Activated CD4-positive, alpha-beta memory T cell treated with anti-CD3 and anti-CD28 coated beads, Interleukin-2, amount 10 ng/mL, durations not matched to agents 7 days and 5 days (primary cell): ENCODE measurements at regions not wholly inside any gene's neighbourhood (a gene's known extent, or its start where the extent isn't known, plus 50 kb on each side); places are given as distances from the start of the nearest gene placed in this dataset.
"Not testable (repeated sequence)": the region's sequence is repeated elsewhere in the genome, so short reads cannot be mapped to it uniquely, and the experiment has no call there.

ENCODE experiments used
- CTCF ChIA-PET: fragments of 350-600 bp; sonication (Branson Sonifier 250); formaldehyde crosslinking; loops from one replicate; lab custom pipeline; 2021; ENCODE audit warnings: antibody characterized with exemption, inconsistent platforms; lab: Charles Lee
- POLR2A ChIA-PET: fragments of 350-600 bp; sonication (Branson Sonifier 250); formaldehyde crosslinking; loops from one replicate; lab custom pipeline; 2021; ENCODE audit warnings: antibody characterized with exemption; lab: Charles Lee
- DNase-seq: peaks from one replicate; pipeline ENCODE4 v3.0.0-alpha.2; 2020
- H3K27ac Mint-ChIP-seq: one replicate; pipeline ENCODE4 v1.8.0; 2021; ENCODE audit warnings: mild to moderate bottlenecking, mixed read lengths
- H3K27me3 Mint-ChIP-seq: one replicate; pipeline ENCODE4 v1.8.0; 2021; ENCODE audit warnings: mixed read lengths
- H3K36me3 Mint-ChIP-seq: one replicate; pipeline ENCODE4 v1.8.0; 2021; ENCODE audit warnings: low read depth, mixed read lengths
- H3K4me1 Mint-ChIP-seq: one replicate; pipeline ENCODE4 v1.8.0; 2021; ENCODE audit warnings: mixed read lengths
- H3K4me3 Mint-ChIP-seq: one replicate; pipeline ENCODE4 v1.8.0; 2021; ENCODE audit warnings: mild to moderate bottlenecking, mixed read lengths
- H3K9me3 Mint-ChIP-seq: one replicate; pipeline ENCODE4 v1.8.0; 2021; ENCODE audit warnings: mixed read lengths

DNA sequence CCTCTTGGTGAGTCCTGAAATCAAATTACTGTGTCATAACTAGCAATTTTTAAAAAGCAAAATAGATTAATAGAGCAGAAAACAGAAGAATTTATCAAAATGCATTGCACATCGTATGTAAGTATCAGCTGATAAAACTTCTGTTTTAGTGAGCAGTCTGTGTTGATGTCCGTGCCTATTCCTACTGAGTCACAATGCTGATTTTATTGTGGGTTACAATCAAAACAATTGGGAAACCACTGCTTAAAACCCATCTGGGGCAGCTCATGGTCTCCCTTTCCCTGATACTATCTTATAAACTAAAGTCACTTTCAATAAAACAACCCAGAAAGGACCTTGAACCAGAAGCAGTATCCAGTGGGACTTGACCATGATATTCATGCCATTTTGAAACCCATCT lies 101.1 kb upstream of the GPR39 start:
- H3K9me3 Mint-ChIP-seq, H3K4me3 Mint-ChIP-seq, H3K36me3 Mint-ChIP-seq, POLR2A ChIA-PET, H3K27ac Mint-ChIP-seq, H3K27me3 Mint-ChIP-seq, H3K4me1 Mint-ChIP-seq, CTCF ChIA-PET, DNase-seq: not testable (repeated sequence)

DNA sequence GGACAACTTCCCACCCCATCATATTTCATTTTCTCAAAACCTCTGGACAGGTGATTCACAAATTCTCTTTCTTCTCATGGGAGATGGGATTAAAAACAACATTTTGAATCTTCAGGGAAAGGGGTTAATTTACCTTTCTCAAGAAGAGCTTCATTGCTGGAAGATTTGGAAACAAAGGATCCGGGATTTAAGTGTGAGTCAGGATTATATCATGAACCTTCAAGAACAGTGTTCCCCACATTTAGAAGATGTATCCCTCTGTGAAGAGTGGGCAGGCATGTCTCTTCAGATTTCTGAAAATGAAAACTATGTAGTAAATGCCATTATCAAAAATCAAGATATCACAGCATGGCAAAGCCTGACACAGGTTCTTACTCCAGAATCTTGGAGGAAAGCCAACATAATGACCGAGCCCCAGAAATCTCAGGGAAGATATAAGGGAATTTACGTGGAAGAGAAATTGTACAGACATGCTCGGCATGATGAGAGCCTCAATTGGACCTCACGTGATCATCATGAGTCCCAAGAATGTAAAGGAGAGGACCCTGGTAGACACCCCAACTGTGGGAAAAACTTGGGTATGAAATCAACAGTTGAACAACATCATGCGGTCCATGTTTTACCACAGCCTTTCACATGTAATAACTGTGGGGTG lies 99.5 kb upstream of the GPR39 start:
- H3K27ac Mint-ChIP-seq, DNase-seq, H3K27me3 Mint-ChIP-seq, H3K36me3 Mint-ChIP-seq, H3K4me1 Mint-ChIP-seq, H3K4me3 Mint-ChIP-seq, H3K9me3 Mint-ChIP-seq, CTCF ChIA-PET, POLR2A ChIA-PET: not testable (repeated sequence)

DNA sequence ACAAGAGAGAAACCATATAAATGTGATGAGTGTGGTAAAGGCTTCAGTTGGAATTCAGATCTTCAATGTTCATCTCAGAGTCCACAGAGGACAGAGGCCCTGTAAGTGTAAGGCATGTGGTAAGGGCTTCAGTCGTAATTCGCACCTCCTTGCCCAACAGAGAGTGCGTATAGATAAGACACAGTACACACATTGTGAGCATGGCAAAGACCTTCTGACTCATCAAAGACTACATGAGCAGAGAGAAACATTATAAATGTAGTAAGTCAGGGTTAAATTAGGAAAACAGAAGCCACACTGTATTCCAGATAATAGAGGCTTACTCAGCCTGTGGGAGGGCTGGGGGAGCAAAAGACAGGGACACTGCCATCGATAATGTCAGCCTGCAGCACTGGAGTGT lies 98.1 kb upstream of the GPR39 start:
- H3K4me1 Mint-ChIP-seq, H3K27me3 Mint-ChIP-seq, POLR2A ChIA-PET, H3K27ac Mint-ChIP-seq, H3K9me3 Mint-ChIP-seq, H3K4me3 Mint-ChIP-seq, CTCF ChIA-PET, H3K36me3 Mint-ChIP-seq, DNase-seq: not testable (repeated sequence)

DNA sequence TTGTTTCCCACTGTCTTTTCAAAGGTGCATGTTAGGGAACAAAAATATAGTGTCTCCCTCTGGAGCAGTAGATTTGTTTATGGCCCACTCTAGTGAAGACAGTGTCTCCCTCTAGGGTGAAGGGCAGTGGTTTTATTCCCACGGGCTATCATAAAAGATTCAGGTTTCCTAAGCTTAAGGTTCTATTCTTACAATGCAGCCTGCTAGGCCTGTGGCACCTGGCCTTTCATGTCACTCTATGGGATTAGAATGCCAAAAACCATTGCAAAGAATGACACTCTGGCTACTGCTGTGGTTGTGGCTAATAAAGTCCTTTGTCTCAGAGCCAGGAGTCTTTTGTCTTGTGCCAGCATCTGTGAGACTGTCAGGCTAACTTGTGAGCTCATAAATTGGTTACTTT lies 92.6 kb upstream of the GPR39 start:
- H3K4me1 Mint-ChIP-seq, CTCF ChIA-PET, POLR2A ChIA-PET, H3K27me3 Mint-ChIP-seq, H3K4me3 Mint-ChIP-seq, H3K36me3 Mint-ChIP-seq, H3K27ac Mint-ChIP-seq, DNase-seq, H3K9me3 Mint-ChIP-seq: not testable (repeated sequence)

DNA sequence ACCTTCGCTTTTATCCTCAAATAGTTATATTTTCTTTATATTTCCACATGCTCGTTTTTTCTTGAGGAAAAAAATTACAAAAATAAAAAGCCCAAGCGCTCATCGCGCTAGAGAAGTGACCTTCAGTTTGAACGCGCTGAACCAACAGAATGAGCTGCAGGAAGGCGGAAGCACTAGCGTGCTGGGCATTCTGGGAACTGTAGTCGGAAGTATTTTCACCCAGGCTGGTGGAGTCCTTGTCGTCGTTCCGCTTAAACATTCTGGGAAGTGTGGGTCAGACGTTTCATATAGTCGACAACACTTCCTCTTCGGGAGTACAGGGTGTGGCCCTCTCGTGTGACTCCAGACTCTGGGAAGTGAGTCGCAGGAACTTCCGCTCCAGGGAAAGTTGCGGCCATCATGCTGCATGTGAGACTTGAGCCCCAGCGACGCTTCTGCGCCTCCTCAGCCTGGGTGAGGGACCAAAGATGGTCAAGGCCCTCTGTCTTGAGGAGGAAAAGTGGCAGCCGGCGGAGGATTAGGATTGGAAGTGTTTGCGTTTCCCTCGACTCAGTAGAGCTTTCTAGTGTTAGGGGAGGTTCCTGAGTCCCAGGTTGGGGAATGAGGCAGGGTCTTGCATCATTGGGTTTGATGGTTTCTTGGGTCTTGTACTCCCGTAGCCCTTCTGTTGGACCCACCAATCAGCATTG lies 84.1 kb upstream of the GPR39 start:
- H3K4me1 Mint-ChIP-seq, H3K27me3 Mint-ChIP-seq, H3K4me3 Mint-ChIP-seq, DNase-seq, H3K27ac Mint-ChIP-seq, CTCF ChIA-PET, POLR2A ChIA-PET, H3K36me3 Mint-ChIP-seq, H3K9me3 Mint-ChIP-seq: not testable (repeated sequence)

DNA sequence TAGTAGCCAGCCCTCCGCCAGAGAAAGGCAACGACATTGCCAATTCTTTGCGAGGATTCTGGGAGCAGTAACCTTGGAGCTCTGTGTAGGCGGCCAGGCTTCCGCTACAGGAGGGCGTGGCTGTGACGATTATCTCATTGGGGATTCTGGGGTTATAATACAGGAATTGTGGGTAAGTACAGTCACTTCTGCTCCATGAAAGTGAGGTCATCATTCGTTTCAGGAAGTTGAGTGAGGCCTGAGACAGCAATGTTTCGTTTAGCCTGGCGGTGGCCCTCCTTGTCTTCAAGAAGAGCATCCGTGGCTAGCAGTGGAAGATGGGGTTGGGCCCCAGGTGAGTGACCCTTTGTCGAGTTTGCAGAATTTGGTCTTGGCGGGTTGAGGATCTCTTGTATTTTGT lies 79.5 kb upstream of the GPR39 start:
- DNase-seq, H3K36me3 Mint-ChIP-seq, H3K4me1 Mint-ChIP-seq, H3K9me3 Mint-ChIP-seq, H3K4me3 Mint-ChIP-seq, CTCF ChIA-PET, POLR2A ChIA-PET, H3K27ac Mint-ChIP-seq, H3K27me3 Mint-ChIP-seq: not testable (repeated sequence)

DNA sequence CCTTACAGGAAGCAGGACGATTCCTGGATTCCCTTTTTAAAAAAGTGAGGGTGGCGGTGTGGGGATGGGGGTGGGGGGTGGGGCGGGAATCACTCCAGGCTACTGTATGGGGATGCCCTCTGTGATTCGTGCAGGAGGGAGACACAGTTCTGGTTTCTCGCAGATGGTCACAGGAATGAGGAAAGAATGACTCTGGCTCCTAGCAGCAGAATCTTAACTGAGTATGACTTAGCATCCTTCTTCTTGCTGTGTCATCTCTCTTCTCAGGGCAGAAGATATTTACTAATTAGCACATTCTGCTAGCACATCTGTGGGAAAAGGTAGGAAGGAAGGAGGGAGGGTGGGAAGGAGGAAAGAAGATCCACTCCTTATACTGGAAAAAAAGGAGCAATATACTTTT lies 78.8 kb upstream of the GPR39 start:
- H3K4me3 Mint-ChIP-seq, H3K27me3 Mint-ChIP-seq, H3K27ac Mint-ChIP-seq, H3K36me3 Mint-ChIP-seq, DNase-seq, H3K9me3 Mint-ChIP-seq, POLR2A ChIA-PET, CTCF ChIA-PET, H3K4me1 Mint-ChIP-seq: not testable (repeated sequence)

DNA sequence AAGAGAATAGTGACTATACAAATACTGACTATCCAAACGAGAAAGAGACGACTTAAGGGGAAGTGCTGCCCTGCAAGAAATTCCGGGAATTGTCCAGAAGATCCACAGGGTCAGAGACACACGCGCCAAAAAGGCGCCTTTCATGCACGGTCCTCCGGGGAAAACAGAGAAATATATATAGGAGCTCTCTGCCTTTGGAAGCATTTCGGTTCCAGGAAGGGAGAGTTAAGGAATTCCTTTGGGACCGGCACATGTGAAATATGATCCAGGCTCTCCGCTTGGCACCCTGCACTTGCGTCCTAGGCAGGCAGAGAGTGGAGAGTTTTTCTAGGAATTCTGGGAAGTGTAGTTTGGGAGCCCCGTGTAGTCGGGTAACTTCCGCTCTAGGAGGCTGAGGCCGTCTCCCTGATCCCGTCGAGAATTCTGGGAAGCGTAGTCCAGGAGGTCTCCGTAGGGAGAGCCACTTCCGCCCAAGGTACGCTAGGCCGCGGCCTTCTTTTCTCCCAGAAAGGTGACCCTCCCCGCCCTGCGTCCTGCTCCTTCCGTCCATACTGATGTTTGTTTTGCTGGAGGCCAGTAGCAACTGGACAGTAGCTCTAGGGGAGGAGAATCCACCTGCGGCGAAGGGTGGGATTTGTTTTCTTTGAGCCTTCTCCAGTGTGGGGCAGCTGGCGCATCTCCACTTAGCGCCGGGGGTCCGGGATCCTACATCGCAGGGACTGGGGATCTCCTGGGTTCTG lies 69.4 kb upstream of the GPR39 start:
- H3K36me3 Mint-ChIP-seq, H3K27me3 Mint-ChIP-seq, CTCF ChIA-PET, POLR2A ChIA-PET, DNase-seq, H3K4me1 Mint-ChIP-seq, H3K4me3 Mint-ChIP-seq, H3K27ac Mint-ChIP-seq, H3K9me3 Mint-ChIP-seq: not testable (repeated sequence)

DNA sequence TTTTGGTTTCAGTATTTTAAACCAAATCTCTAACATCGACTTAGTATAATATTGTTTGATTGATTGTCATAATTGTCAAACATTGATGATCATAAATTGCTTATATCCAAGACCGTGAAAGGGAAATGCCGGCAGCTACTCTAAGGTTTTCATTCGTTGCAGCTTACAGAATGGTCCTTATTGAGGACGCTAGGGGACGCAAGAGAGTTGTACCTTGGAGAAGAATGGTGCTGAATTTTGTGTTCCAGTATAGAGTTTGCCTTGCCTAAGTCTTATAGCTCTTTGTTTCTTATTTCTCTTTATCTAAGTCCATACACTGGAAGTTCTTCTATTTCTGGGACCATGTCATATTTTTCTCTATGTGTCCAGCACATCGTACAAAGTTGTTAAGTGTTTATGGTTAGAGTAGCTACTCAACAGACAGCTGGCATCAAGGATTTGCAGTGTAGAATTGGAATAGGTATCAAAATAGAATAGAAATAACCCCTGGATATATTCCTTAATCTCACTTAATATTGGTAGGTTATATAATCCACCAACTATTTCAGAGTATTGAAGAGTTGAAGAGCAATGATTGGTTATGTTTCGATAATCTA lies 67.4 kb upstream of the GPR39 start:
- CTCF ChIA-PET, H3K4me3 Mint-ChIP-seq, H3K4me1 Mint-ChIP-seq, H3K36me3 Mint-ChIP-seq, POLR2A ChIA-PET, H3K9me3 Mint-ChIP-seq, DNase-seq, H3K27me3 Mint-ChIP-seq, H3K27ac Mint-ChIP-seq: not testable (repeated sequence)

DNA sequence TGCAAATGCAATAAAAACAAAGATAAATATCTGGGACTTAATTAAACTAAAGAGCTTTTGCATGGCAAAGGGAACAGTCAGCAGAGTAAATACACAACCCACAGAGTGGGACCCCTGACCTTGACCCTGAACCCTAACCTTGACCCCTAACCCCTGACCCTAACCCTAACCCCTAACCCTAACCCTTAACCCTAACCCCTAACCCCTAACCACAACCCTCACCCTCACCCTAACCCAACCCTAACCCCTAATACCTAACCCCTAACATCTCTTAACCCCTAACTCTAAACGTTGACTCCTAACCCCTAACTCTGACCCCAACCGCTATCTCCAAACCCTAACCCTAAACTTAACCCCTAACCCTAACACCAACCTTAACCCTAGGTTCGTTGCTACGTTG lies 64.9 kb upstream of the GPR39 start:
- H3K4me1 Mint-ChIP-seq, CTCF ChIA-PET, DNase-seq, H3K9me3 Mint-ChIP-seq, H3K4me3 Mint-ChIP-seq, H3K27ac Mint-ChIP-seq, H3K27me3 Mint-ChIP-seq, H3K36me3 Mint-ChIP-seq, POLR2A ChIA-PET: not testable (repeated sequence)

DNA sequence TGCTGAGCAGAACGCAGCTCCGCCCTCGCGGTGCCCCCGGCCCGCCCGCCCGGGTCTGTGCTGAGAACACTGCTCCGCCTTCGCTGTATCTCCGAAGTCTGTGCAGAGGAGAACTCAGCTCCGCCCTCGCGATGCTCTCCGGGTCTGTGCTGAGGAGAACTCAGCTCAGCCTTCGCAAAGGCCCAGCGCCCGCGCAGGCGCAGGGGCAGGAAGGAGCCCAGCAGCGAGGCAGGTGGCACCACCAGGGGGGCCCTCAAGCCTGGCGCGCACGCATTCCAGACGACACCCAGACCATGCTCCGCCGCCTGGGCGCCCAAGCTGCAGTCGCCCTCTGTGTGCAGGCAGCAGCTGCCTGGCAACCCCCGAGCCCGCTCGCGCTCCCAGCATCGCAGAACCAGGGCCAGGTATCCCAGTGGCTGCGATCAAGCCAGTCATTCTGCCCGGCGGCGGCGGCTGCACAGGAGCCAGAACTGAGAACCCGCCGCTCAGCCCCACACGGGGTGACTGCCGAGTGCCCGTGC lies 64.1 kb upstream of the GPR39 start:
- H3K9me3 Mint-ChIP-seq, H3K36me3 Mint-ChIP-seq, H3K4me1 Mint-ChIP-seq, H3K27ac Mint-ChIP-seq, DNase-seq, CTCF ChIA-PET, H3K4me3 Mint-ChIP-seq, H3K27me3 Mint-ChIP-seq, POLR2A ChIA-PET: not testable (repeated sequence)

DNA sequence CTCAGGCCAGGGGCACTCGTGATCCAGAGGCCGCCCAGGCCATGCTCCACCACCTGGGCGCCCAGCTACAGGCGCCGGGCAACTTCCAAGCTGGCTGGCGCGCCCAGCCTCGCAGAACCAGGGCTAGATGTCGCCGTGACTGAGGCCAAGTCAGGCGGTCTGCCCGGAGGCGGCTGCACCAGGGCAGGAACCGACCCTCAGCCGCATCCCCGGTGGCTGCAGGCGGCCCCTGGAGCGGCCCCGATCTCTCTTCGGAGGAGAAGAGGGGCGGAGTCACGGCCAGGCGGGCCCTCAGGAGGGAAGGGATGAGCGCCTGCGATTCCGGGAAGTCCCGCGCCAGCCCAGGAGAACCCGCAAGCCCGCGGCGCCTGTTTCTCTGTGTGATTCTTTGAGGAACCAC lies 63.2 kb upstream of the GPR39 start:
- H3K27ac Mint-ChIP-seq, DNase-seq, H3K4me1 Mint-ChIP-seq: not testable (repeated sequence)

DNA sequence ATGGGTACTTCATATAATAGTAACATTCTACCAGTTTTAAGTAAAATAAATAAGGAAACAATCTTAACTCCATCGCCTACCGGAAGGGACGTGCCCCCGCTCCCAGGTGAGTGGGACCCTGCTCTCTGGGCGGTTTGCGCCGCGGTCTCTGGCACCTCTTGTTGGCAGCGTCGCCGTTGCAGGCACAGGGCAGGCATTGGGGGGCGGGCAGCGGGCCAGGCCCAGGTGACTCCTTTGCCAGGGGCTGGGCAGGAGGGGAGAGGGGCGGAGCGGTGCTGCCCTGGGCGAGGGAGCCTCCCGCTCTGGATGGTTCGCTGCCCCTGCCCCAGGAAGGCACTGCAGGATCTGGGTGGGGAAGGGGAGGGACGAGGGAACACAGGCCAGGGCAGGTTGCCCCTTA lies 55.6 kb upstream of the GPR39 start:
- H3K4me3 Mint-ChIP-seq, H3K4me1 Mint-ChIP-seq, H3K27ac Mint-ChIP-seq, CTCF ChIA-PET, POLR2A ChIA-PET, H3K27me3 Mint-ChIP-seq, H3K36me3 Mint-ChIP-seq, DNase-seq: not testable (repeated sequence)
- peaks cover 11% of the 10 kb centered on the region for H3K9me3 Mint-ChIP-seq

More for the DNA sequence above, 63.2 kb upstream of the GPR39 start:
- CTCF ChIA-PET, H3K27me3 Mint-ChIP-seq, H3K36me3 Mint-ChIP-seq, POLR2A ChIA-PET, H3K4me3 Mint-ChIP-seq, H3K9me3 Mint-ChIP-seq: not testable (repeated sequence)
